ENCODE measurements at regions not wholly inside any gene's neighbourhood (a gene's known extent, or its start where the extent isn't known, plus 50 kb on each side); places are given as distances from the start of the nearest gene placed in this dataset.

DNA sequence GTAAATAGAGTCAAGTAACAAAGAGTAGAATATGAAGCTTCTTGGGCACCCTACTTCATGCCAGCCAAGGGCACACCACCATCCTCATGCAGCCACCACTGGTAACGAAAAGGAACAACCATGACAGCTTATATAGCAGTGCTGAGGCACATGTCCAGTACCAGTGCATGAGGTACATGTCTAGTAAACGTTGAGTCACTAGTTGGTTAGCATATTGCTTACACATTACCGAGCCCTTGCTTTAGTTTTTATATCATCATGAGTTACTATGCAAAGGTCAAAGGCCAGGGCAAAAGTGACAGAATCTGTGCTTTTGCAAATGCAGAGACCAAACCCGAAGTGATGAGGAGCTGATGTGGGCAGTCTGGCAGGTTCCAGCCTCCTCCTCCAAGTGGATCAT is 147.1 kb upstream of the MAP1B start:
- H3K27ac ChIP-seq (ENCODE audit: insufficient read depth, low read length, poor library complexity, severe bottlenecking) = no peak overlapping the region
- no peak overlapping the region for H3K4me3 Mint-ChIP-seq

DNA sequence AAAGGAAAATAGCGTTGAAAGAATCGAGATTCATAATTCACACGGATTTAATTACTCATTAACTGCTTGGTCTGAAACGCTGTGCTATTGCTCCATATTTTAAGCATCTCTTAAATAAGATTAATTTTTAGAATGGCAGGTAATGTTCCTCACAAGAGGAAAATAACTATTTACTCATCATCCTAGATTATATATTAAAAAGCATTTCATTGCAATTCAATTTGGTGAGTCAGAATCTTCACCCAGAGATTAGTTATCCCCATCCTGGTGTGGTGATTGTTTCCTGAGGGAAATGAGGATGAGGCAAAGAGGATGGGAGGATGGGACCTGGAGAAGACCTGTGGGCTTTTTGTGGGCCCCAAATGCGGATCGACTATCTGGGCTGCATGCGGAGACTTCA is 145.5 kb upstream of the MAP1B start:
- Histone ChIP-seq H3K4me1 (ENCODE audit: control insufficient read depth, insufficient read depth, low read length, poor library complexity, severe bottlenecking) (no peaks in the 10 kb centered on the region), H3K36me3 (ENCODE audit: control insufficient read depth, insufficient read depth, low read length) (no peaks in the 10 kb centered on the region), H3K27ac (ENCODE audit: insufficient read depth, low read length, poor library complexity, severe bottlenecking) (no peak overlapping the region), H3K27me3 (ENCODE audit: control insufficient read depth, insufficient read depth, low read length) (no peaks in the 10 kb centered on the region), H3K9me3 (ENCODE audit: control insufficient read depth in 2 of 2, low read length in 2 of 2) (no peaks in the 10 kb centered on the region), H3K4me3 (ENCODE audit: low read depth, low read length) (no peak overlapping the region)
- no peaks in the 10 kb centered on the region for H3K4me1 Mint-ChIP-seq
- no peak overlapping the region for H3K4me3 Mint-ChIP-seq
- no peak for DNase-seq
- H3K27ac Mint-ChIP-seq = no peak overlapping the region
- H3K36me3 Mint-ChIP-seq = no peaks in the 10 kb centered on the region
- peaks cover 9% of the 10 kb centered on the region for H3K27me3 Mint-ChIP-seq
- H3K9me3 Mint-ChIP-seq = no peaks in the 10 kb centered on the region
- no peak for ATAC-seq (ENCODE audit: low read depth in 2 of 2)

More for the DNA sequence above, 147.1 kb upstream of the MAP1B start:
- no peak overlapping the region for H3K4me3 ChIP-seq (ENCODE audit: low read depth, low read length)
- no peaks in the 10 kb centered on the region for H3K4me1 ChIP-seq (ENCODE audit: control insufficient read depth, insufficient read depth, low read length, poor library complexity, severe bottlenecking)
- H3K36me3 ChIP-seq (ENCODE audit: control insufficient read depth, insufficient read depth, low read length) = no peaks in the 10 kb centered on the region
- ATAC-seq (ENCODE audit: low read depth in 2 of 2) (no peak), DNase-seq (no peak)
- no peaks in the 10 kb centered on the region for H3K36me3 Mint-ChIP-seq
- H3K4me1 Mint-ChIP-seq = no peaks in the 10 kb centered on the region
- no peaks in the 10 kb centered on the region for H3K9me3 ChIP-seq (ENCODE audit: control insufficient read depth in 2 of 2, low read length in 2 of 2)
- H3K9me3 Mint-ChIP-seq = no peaks in the 10 kb centered on the region
- no peak overlapping the region for H3K27ac Mint-ChIP-seq
- H3K27me3 ChIP-seq (ENCODE audit: control insufficient read depth, insufficient read depth, low read length) = no peaks in the 10 kb centered on the region
- peaks cover 4% of the 10 kb centered on the region for H3K27me3 Mint-ChIP-seq

DNA sequence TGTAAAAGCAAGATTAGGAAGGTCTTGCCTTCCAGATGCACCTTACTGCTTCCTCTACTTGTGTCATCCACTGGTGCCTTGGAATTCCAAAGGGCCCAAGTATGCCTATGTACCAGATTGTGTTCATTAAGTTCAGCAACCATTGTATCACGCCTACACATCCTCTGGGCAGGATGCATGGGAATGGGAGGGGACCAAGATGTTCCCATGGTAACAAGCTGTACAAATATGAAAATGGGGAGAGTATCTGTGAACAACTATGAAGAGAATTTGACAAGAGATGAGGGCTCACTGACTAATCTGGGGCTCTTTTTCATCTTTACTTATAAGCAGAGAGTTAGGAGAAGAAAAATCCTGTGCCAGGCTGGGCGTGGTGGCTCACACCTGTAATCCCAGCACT is 137.8 kb upstream of the MAP1B start:
- Mint-ChIP-seq H3K27me3 (peaks cover 6% of the 10 kb centered on the region), H3K9me3 (no peaks in the 10 kb centered on the region), H3K4me3 (no peak overlapping the region), H3K27ac (no peak overlapping the region), H3K4me1 (no peaks in the 10 kb centered on the region), H3K36me3 (no peaks in the 10 kb centered on the region)
- DNase-seq (no peak), ATAC-seq (ENCODE audit: low read depth in 2 of 2) (no peak)
- H3K4me1 ChIP-seq (ENCODE audit: control insufficient read depth, insufficient read depth, low read length, poor library complexity, severe bottlenecking) = no peaks in the 10 kb centered on the region
- H3K27me3 ChIP-seq (ENCODE audit: control insufficient read depth, insufficient read depth, low read length) = peaks cover 1% of the 10 kb centered on the region
- no peaks in the 10 kb centered on the region for H3K36me3 ChIP-seq (ENCODE audit: control insufficient read depth, insufficient read depth, low read length)
- H3K27ac ChIP-seq (ENCODE audit: insufficient read depth, low read length, poor library complexity, severe bottlenecking) = no peak overlapping the region
- H3K4me3 ChIP-seq (ENCODE audit: low read depth, low read length) = no peak overlapping the region
- H3K9me3 ChIP-seq (ENCODE audit: control insufficient read depth in 2 of 2, low read length in 2 of 2) = no peaks in the 10 kb centered on the region

DNA sequence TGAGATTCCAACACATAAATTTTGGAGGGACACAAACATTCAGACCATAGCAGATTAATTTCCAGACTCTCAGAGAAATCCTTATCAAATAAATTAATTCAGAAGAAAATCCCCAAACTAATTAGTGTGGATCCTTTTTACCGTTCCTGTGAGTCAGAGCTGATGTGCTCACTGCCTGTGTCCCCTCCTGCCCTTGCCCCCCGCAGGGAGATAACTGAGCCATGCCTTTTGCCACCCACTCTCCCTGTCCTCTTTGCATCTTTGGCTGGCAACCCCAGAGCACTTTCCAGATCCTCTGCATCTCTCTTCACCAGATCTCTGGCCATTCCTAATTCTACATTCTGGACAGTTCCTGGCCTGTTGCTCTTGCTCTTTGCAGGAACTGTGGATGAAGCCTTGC is 135.4 kb upstream of the MAP1B start:
- ATAC-seq (ENCODE audit: low read depth in 2 of 2) (no peak), DNase-seq (no peak)
- no peaks in the 10 kb centered on the region for H3K4me1 Mint-ChIP-seq
- Histone ChIP-seq H3K27me3 (ENCODE audit: control insufficient read depth, insufficient read depth, low read length) (peaks cover 1% of the 10 kb centered on the region), H3K9me3 (ENCODE audit: control insufficient read depth in 2 of 2, low read length in 2 of 2) (no peaks in the 10 kb centered on the region), H3K4me1 (ENCODE audit: control insufficient read depth, insufficient read depth, low read length, poor library complexity, severe bottlenecking) (no peaks in the 10 kb centered on the region), H3K36me3 (ENCODE audit: control insufficient read depth, insufficient read depth, low read length) (no peaks in the 10 kb centered on the region), H3K4me3 (ENCODE audit: low read depth, low read length) (no peak overlapping the region), H3K27ac (ENCODE audit: insufficient read depth, low read length, poor library complexity, severe bottlenecking) (no peak overlapping the region)
- no peak overlapping the region for H3K27ac Mint-ChIP-seq
- no peak overlapping the region for H3K4me3 Mint-ChIP-seq
- H3K36me3 Mint-ChIP-seq = no peaks in the 10 kb centered on the region
- no peaks in the 10 kb centered on the region for H3K9me3 Mint-ChIP-seq
- peaks cover 10% of the 10 kb centered on the region for H3K27me3 Mint-ChIP-seq

DNA sequence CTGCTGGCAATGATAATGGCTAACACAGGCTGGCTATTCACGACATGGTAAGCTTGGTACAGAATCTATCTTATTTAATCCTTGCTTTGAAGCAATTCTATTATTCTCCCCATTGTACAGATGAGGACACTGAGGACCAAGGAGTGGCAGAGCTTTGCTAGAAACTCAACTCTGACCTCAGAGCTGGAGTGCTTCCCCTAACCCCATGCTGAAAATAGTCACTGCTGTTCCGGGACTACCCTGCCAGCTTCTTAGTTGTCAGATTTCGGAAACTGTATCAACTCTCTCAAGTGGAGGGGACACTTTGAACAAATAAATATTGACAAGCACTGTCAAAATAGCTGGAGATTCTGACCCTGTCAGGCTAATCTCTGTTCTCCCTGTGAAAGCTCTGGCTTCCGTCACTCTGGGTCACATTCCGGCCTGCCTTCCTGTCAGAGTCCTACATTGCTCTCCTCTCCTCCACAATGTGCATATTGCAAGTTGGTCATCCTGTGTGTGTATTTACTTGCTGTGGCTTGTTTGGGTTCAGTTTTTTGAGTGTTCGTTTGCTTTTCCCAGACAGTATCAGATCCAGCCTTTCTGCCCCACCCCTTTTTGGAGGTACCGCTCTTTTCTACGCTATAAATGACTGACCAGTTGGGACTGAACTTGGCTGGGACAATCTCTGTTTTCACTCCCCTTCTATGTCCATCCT is 134.3 kb upstream of the MAP1B start:
- H3K4me1 ChIP-seq (ENCODE audit: control insufficient read depth, insufficient read depth, low read length, poor library complexity, severe bottlenecking) = no peaks in the 10 kb centered on the region
- no peaks in the 10 kb centered on the region for H3K36me3 Mint-ChIP-seq
- no peak overlapping the region for H3K4me3 Mint-ChIP-seq
- H3K27ac Mint-ChIP-seq = no peak overlapping the region
- H3K36me3 ChIP-seq (ENCODE audit: control insufficient read depth, insufficient read depth, low read length) = no peaks in the 10 kb centered on the region
- H3K27ac ChIP-seq (ENCODE audit: insufficient read depth, low read length, poor library complexity, severe bottlenecking) = no peak overlapping the region
- H3K27me3 Mint-ChIP-seq = peaks cover 10% of the 10 kb centered on the region
- H3K9me3 Mint-ChIP-seq = no peaks in the 10 kb centered on the region
- H3K4me1 Mint-ChIP-seq = no peaks in the 10 kb centered on the region
- H3K27me3 ChIP-seq (ENCODE audit: control insufficient read depth, insufficient read depth, low read length) = peaks cover 1% of the 10 kb centered on the region
- H3K9me3 ChIP-seq (ENCODE audit: control insufficient read depth in 2 of 2, low read length in 2 of 2) = no peaks in the 10 kb centered on the region
- DNase-seq = no peak
- H3K4me3 ChIP-seq (ENCODE audit: low read depth, low read length) = no peak overlapping the region
- no peak for ATAC-seq (ENCODE audit: low read depth in 2 of 2)

DNA sequence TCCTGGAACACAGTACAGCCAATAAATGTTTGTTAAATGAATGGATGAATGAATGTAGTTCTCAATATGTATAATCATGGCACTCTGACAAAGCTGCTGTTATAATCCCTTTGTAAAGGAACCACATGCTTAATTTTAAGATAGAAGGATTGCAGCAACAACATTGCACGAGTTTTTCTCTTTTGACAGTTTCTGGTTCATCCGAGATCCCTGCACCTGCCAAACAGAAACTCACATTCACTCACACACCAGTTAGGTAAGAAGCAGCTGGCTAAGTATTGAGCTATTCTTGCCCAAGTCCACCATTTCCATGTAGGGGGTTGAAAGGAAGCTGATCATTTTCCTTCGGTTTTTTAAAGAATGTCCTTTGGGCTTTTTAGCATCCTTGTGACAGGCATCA is 133.7 kb upstream of the MAP1B start:
- no peak for ATAC-seq (ENCODE audit: low read depth in 2 of 2)
- no peak overlapping the region for H3K27ac Mint-ChIP-seq
- H3K27me3 Mint-ChIP-seq = peaks cover 10% of the 10 kb centered on the region
- Histone ChIP-seq H3K4me1 (ENCODE audit: control insufficient read depth, insufficient read depth, low read length, poor library complexity, severe bottlenecking) (no peaks in the 10 kb centered on the region), H3K27ac (ENCODE audit: insufficient read depth, low read length, poor library complexity, severe bottlenecking) (no peak overlapping the region), H3K9me3 (ENCODE audit: control insufficient read depth in 2 of 2, low read length in 2 of 2) (no peaks in the 10 kb centered on the region), H3K27me3 (ENCODE audit: control insufficient read depth, insufficient read depth, low read length) (peaks cover 1% of the 10 kb centered on the region), H3K4me3 (ENCODE audit: low read depth, low read length) (no peak overlapping the region), H3K36me3 (ENCODE audit: control insufficient read depth, insufficient read depth, low read length) (no peaks in the 10 kb centered on the region)
- no peak for DNase-seq
- H3K9me3 Mint-ChIP-seq = no peaks in the 10 kb centered on the region
- H3K36me3 Mint-ChIP-seq = no peaks in the 10 kb centered on the region
- H3K4me1 Mint-ChIP-seq = no peaks in the 10 kb centered on the region
- H3K4me3 Mint-ChIP-seq = no peak overlapping the region

DNA sequence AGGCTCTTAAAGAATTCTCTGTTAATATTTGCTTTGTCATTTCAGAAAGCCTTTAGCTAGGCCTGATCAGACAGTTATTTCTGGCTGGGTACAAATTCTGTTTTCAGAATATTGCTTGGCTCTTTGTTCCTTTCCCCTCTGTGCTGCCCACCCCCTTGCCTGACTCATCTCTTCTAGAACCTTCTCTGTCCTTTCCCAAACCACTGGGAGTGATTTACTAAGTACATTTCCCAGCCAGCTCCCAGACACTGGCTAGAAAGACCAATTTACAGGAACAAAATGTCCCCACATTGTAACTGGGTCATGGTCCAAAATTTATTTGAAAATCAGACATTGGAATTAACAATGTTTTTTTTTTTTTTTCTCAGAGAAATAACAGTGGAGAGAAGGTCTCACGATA is 133.1 kb upstream of the MAP1B start:
- DNase-seq (no peak), ATAC-seq (ENCODE audit: low read depth in 2 of 2) (no peak)
- H3K36me3 Mint-ChIP-seq = no peaks in the 10 kb centered on the region
- H3K4me1 Mint-ChIP-seq = no peaks in the 10 kb centered on the region
- Histone ChIP-seq H3K27me3 (ENCODE audit: control insufficient read depth, insufficient read depth, low read length) (peaks cover 1% of the 10 kb centered on the region), H3K4me1 (ENCODE audit: control insufficient read depth, insufficient read depth, low read length, poor library complexity, severe bottlenecking) (no peaks in the 10 kb centered on the region), H3K36me3 (ENCODE audit: control insufficient read depth, insufficient read depth, low read length) (no peaks in the 10 kb centered on the region), H3K27ac (ENCODE audit: insufficient read depth, low read length, poor library complexity, severe bottlenecking) (no peak overlapping the region), H3K9me3 (ENCODE audit: control insufficient read depth in 2 of 2, low read length in 2 of 2) (no peaks in the 10 kb centered on the region), H3K4me3 (ENCODE audit: low read depth, low read length) (no peak overlapping the region)
- H3K4me3 Mint-ChIP-seq = no peak overlapping the region
- H3K9me3 Mint-ChIP-seq = no peaks in the 10 kb centered on the region
- H3K27me3 Mint-ChIP-seq = peaks cover 10% of the 10 kb centered on the region
- no peak overlapping the region for H3K27ac Mint-ChIP-seq

DNA sequence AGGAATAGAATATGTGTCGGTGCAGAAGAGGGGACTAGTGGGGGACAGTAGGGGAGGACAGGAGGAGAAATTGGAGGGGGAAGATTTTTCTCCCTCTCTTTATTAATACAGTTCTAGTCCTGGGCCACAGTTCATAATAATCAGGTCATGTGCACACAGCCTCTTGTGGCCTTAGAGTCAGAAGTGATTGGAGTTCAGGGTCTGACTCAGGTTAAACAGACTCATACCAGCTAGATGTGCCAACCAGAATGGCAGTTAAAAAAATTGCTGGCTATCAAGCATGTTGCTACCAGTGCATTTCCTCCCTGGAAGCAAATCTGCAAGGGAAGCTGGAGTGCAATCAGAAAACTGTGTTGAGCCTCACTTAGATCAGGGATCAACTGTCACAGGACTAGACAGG is 132.7 kb upstream of the MAP1B start:
- no peaks in the 10 kb centered on the region for H3K36me3 ChIP-seq (ENCODE audit: control insufficient read depth, insufficient read depth, low read length)
- H3K4me3 ChIP-seq (ENCODE audit: low read depth, low read length) = no peak overlapping the region
- H3K9me3 ChIP-seq (ENCODE audit: control insufficient read depth in 2 of 2, low read length in 2 of 2) = no peaks in the 10 kb centered on the region
- no peak for DNase-seq
- Mint-ChIP-seq H3K9me3 (no peaks in the 10 kb centered on the region), H3K27ac (no peak overlapping the region), H3K27me3 (peaks cover 10% of the 10 kb centered on the region), H3K4me3 (no peak overlapping the region), H3K36me3 (no peaks in the 10 kb centered on the region), H3K4me1 (no peaks in the 10 kb centered on the region)
- ATAC-seq (ENCODE audit: low read depth in 2 of 2) = no peak
- no peak overlapping the region for H3K27ac ChIP-seq (ENCODE audit: insufficient read depth, low read length, poor library complexity, severe bottlenecking)
- H3K4me1 ChIP-seq (ENCODE audit: control insufficient read depth, insufficient read depth, low read length, poor library complexity, severe bottlenecking) = no peaks in the 10 kb centered on the region
- no peaks in the 10 kb centered on the region for H3K27me3 ChIP-seq (ENCODE audit: control insufficient read depth, insufficient read depth, low read length)

All from CD4-positive, CD25-positive, alpha-beta regulatory T cell (primary cell).